Activated T-cell treated with anti-CD3 and anti-CD28 coated beads, Interleukin-2, amount 50 U/mL, for 72 hours (primary cell): ENCODE measurements at regions not wholly inside any gene's neighbourhood (a gene's known extent, or its start where the extent isn't known, plus 50 kb on each side); places are given as distances from the start of the nearest gene placed in this dataset.

ENCODE experiments used
- ATAC-seq, 2 donors: fragments of 150-1000 bp; cut with Tn5 transposase; replicated peaks in 1 of 2; 2 replicates each; pipeline ENCODE4 v1.10.0; 2021; ENCODE audit warnings: moderate library complexity in 2 of 2, mild to moderate bottlenecking in 1 of 2
- DNase-seq, 2 donors: peaks; one replicate each; pipeline ENCODE4 v3.0.0; 2021 to 2022; ENCODE audit warnings: mixed read lengths in 1 of 2
- H3K27ac Mint-ChIP-seq: one replicate; pipeline ENCODE4 v1.8.0; 2022; ENCODE audit warnings: mild to moderate bottlenecking, moderate library complexity, mixed read lengths
- H3K27me3 Mint-ChIP-seq: one replicate; pipeline ENCODE4 v1.8.0; 2022; ENCODE audit warnings: low read depth, mixed read lengths
- H3K36me3 Mint-ChIP-seq, 2 donors: one replicate each; pipeline ENCODE4 v1.8.0; 2022; ENCODE audit warnings: mixed read lengths in 2 of 2, mild to moderate bottlenecking in 1 of 2; ENCODE audit not compliant: insufficient read depth in 2 of 2
- H3K4me1 Mint-ChIP-seq: one replicate; pipeline ENCODE4 v1.8.0; 2022; ENCODE audit warnings: low read depth, mixed read lengths
- H3K4me3 Mint-ChIP-seq, 2 donors: one replicate each; pipeline ENCODE4 v1.8.0; 2022; ENCODE audit warnings: mild to moderate bottlenecking in 2 of 2, mixed read lengths in 2 of 2, moderate library complexity in 2 of 2
- H3K9me3 Mint-ChIP-seq, 2 donors: one replicate each; pipeline ENCODE4 v1.8.0; 2022; ENCODE audit warnings: mixed read lengths in 2 of 2

DNA sequence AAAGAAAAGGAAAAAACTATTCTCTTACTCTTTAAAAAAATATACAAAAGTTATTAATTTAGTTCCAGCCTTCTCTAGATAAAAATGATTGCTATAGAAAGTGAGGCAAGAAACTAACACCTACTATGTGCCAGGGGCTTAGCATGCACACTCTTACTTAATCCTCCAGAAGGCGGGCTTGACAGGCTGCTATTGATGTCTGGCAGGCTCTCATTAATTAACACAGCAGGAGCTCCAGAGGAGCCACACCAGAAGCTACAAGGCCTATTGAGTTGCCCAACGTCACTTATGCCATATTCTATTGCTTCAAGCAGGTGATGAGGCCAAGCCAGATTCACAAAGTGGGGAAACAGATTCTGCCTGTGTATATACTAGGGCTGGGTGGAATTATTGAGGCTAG is 54.6 kb upstream of the CLINT1 start:
- no peak overlapping the region for H3K4me3 Mint-ChIP-seq
- no peaks in the 10 kb centered on the region for H3K27me3 Mint-ChIP-seq
- H3K9me3 Mint-ChIP-seq: no peaks in the 10 kb centered on the region
- H3K4me1 Mint-ChIP-seq: peaks cover 16% of the 10 kb centered on the region
- no peaks in the 10 kb centered on the region for H3K36me3 Mint-ChIP-seq
- no peak overlapping the region for H3K27ac Mint-ChIP-seq
- ATAC-seq (no peak), DNase-seq (no peak)

- no peaks in the 10 kb centered on the region for H3K27me3 Mint-ChIP-seq
- no peak overlapping the region for H3K4me3 Mint-ChIP-seq
- H3K4me1 Mint-ChIP-seq: peaks cover 8% of the 10 kb centered on the region
- no peaks in the 10 kb centered on the region for H3K36me3 Mint-ChIP-seq
- no peaks in the 10 kb centered on the region for H3K9me3 Mint-ChIP-seq
- no peak for DNase-seq
- no peak overlapping the region for H3K27ac Mint-ChIP-seq
- no peak for ATAC-seq
These were observed 53.8 kb upstream of the CLINT1 start for GRCh38 chr5:157912621-157913325.

DNA sequence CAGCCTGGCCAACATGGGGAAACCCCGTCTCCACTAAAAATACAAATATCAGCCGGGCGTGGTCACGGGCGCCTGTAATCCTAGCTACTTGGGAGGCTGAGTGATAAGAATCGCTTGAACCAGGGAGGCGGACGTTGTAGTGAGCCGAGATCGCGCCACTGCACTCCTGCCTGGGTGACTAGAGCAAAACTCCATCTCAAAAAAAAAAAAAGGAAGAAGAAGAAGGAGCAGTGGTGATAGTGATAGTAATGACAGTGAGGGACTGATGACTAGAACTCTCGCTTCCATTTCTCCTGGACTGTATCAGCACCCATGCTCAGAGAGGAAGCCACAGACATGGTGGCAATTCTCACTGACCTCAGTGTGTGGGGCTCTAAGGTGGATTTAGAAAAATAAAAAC is 52.6 kb upstream of the CLINT1 start:
- Mint-ChIP-seq H3K4me1 (peaks cover 5% of the 10 kb centered on the region), H3K4me3 (no peak overlapping the region), H3K27me3 (no peaks in the 10 kb centered on the region), H3K36me3 (no peaks in the 10 kb centered on the region), H3K27ac (no peak overlapping the region), H3K9me3 (no peaks in the 10 kb centered on the region)
- DNase-seq (no peak), ATAC-seq (no peak)
